Ammon's horn (tissue), 1 donor: ENCODE measurements at regions not wholly inside any gene's neighbourhood (a gene's known extent, or its start where the extent isn't known, plus 50 kb on each side); places are given as distances from the start of the nearest gene placed in this dataset.

Experiments
- DNase-seq: peaks from one replicate; pipeline ENCODE4 v3.0.0-alpha.2; 2016; ENCODE audit warnings: low spot score

GRCh38 chr18:28999726-29000125, 822.8 kb upstream of the CDH2 start:
- DNase-seq, result no peak

- DNase-seq, result no peak
Observed at GRCh38 chr18:28995319-28995718, 818.4 kb upstream of the CDH2 start.

- DNase-seq, result no peak
Observed at GRCh38 chr18:28984731-28985130, 807.8 kb upstream of the CDH2 start.

GRCh38 chr18:28974504-28974903, 797.6 kb upstream of the CDH2 start:
- DNase-seq, result no peak

GRCh38 chr18:28973324-28973723, 796.4 kb upstream of the CDH2 start:
- DNase-seq, result no peak

GRCh38 chr18:28972333-28972907, 795.5 kb upstream of the CDH2 start:
- DNase-seq, result no peak

- no peak for DNase-seq
Observed at GRCh38 chr18:28963481-28963880, 786.6 kb upstream of the CDH2 start.

- DNase-seq, result peak; percentile 8
Observed at GRCh38 chr18:28961669-28962228, 784.8 kb upstream of the CDH2 start.

- DNase-seq, result no peak
Observed at GRCh38 chr18:28960146-28960545, 783.2 kb upstream of the CDH2 start.

- no peak for DNase-seq
Observed at GRCh38 chr18:28952339-28952738, 775.4 kb upstream of the CDH2 start.

GRCh38 chr18:28947900-28948299, 771.0 kb upstream of the CDH2 start:
- no peak for DNase-seq

- DNase-seq, result no peak
Observed at GRCh38 chr18:28946471-28946870, 769.5 kb upstream of the CDH2 start.

- no peak for DNase-seq
Observed at GRCh38 chr18:28922936-28923335, 746.0 kb upstream of the CDH2 start.

- DNase-seq, result no peak
Observed at GRCh38 chr18:28916456-28916855, 739.5 kb upstream of the CDH2 start.

GRCh38 chr18:28905509-28905908, 728.6 kb upstream of the CDH2 start:
- DNase-seq, result no peak

GRCh38 chr18:28904789-28905364, 727.9 kb upstream of the CDH2 start:
- DNase-seq, result no peak

- DNase-seq, result no peak
Observed at GRCh38 chr18:28903306-28903705, 726.4 kb upstream of the CDH2 start.

GRCh38 chr18:28890791-28891190, 713.9 kb upstream of the CDH2 start:
- no peak for DNase-seq

- DNase-seq, result no peak
Observed at GRCh38 chr18:28884304-28884703, 707.4 kb upstream of the CDH2 start.

- DNase-seq, result no peak
Observed at GRCh38 chr18:28880856-28881255, 703.9 kb upstream of the CDH2 start.

- DNase-seq, result no peak
Observed at GRCh38 chr18:28875059-28875458, 698.1 kb upstream of the CDH2 start.

GRCh38 chr18:28863396-28863795, 686.5 kb upstream of the CDH2 start:
- no peak for DNase-seq

GRCh38 chr18:28858248-28858647, 681.3 kb upstream of the CDH2 start:
- DNase-seq, result no peak

GRCh38 chr18:28855989-28856388, 679.1 kb upstream of the CDH2 start:
- DNase-seq, result no peak
